ENCODE measurements at regions not wholly inside any gene's neighbourhood (a gene's known extent, or its start where the extent isn't known, plus 50 kb on each side); places are given as distances from the start of the nearest gene placed in this dataset.

GRCh38 chrX:16222151-16222550 is 54.9 kb downstream of the MAGEB17 start:
- no peak for DNase-seq (ENCODE audit: low spot score)

GRCh38 chrX:16223385-16223784 is 56.1 kb downstream of the MAGEB17 start:
- DNase-seq (ENCODE audit: low spot score) = no peak

GRCh38 chrX:16239211-16239610 is 71.9 kb downstream of the MAGEB17 start:
- no peak for DNase-seq (ENCODE audit: low spot score)

GRCh38 chrX:16240231-16240905 is 73.1 kb downstream of the MAGEB17 start:
- no peak for DNase-seq (ENCODE audit: low spot score)

- DNase-seq (ENCODE audit: low spot score) = no peak
Measured at GRCh38 chrX:16240968-16241367, 73.7 kb downstream of the MAGEB17 start.

GRCh38 chrX:16250296-16250695 is 83.0 kb downstream of the MAGEB17 start:
- no peak for DNase-seq (ENCODE audit: low spot score)

- no peak for DNase-seq (ENCODE audit: low spot score)
Measured at GRCh38 chrX:16251782-16252181, 84.5 kb downstream of the MAGEB17 start.

GRCh38 chrX:16258882-16259281 is 91.6 kb downstream of the MAGEB17 start:
- DNase-seq (ENCODE audit: low spot score) = no peak

- DNase-seq (ENCODE audit: low spot score) = no peak
Measured at GRCh38 chrX:16267431-16267830, 100.2 kb downstream of the MAGEB17 start.

GRCh38 chrX:16268206-16268605 is 100.9 kb downstream of the MAGEB17 start:
- DNase-seq (ENCODE audit: low spot score) = no peak

- DNase-seq (ENCODE audit: low spot score) = no peak
Measured at GRCh38 chrX:16278927-16279326, 111.6 kb downstream of the MAGEB17 start.

- DNase-seq (ENCODE audit: low spot score) = no peak
Measured at GRCh38 chrX:16282209-16282608, 114.9 kb downstream of the MAGEB17 start.

GRCh38 chrX:16284842-16285241 is 117.6 kb downstream of the MAGEB17 start:
- no peak for DNase-seq (ENCODE audit: low spot score)

- DNase-seq (ENCODE audit: low spot score) = no peak
Measured at GRCh38 chrX:16290997-16291396, 123.7 kb downstream of the MAGEB17 start.

GRCh38 chrX:16300831-16301230 is 133.6 kb downstream of the MAGEB17 start:
- no peak for DNase-seq (ENCODE audit: low spot score)

- no peak for DNase-seq (ENCODE audit: low spot score)
Measured at GRCh38 chrX:16304751-16305150, 137.5 kb downstream of the MAGEB17 start.

- DNase-seq (ENCODE audit: low spot score) = no peak
Measured at GRCh38 chrX:16305187-16305586, 137.9 kb downstream of the MAGEB17 start.

GRCh38 chrX:16307950-16308349 is 140.7 kb downstream of the MAGEB17 start:
- no peak for DNase-seq (ENCODE audit: low spot score)

- DNase-seq (ENCODE audit: low spot score) = no peak
Measured at GRCh38 chrX:16308773-16309172, 141.5 kb downstream of the MAGEB17 start.

- no peak for DNase-seq (ENCODE audit: low spot score)
Measured at GRCh38 chrX:16310326-16310725, 143.0 kb downstream of the MAGEB17 start.

GRCh38 chrX:16311671-16312070 is 144.4 kb downstream of the MAGEB17 start:
- DNase-seq (ENCODE audit: low spot score) = no peak

GRCh38 chrX:16312761-16313623 is 145.7 kb downstream of the MAGEB17 start:
- no peak for DNase-seq (ENCODE audit: low spot score)

GRCh38 chrX:16316331-16316730 is 149.1 kb downstream of the MAGEB17 start:
- no peak for DNase-seq (ENCODE audit: low spot score)
